ENCODE measurements at regions not wholly inside any gene's neighbourhood (a gene's known extent, or its start where the extent isn't known, plus 50 kb on each side); places are given as distances from the start of the nearest gene placed in this dataset.

- peaks cover 3% of the 10 kb centered on the region for H3K27me3 Mint-ChIP-seq (ENCODE audit: unreplicated experiment)
- peaks cover 48% of the 10 kb centered on the region for H3K4me1 Mint-ChIP-seq (ENCODE audit: low read depth, unreplicated experiment)
- TF ChIP-seq, protein P1, sequence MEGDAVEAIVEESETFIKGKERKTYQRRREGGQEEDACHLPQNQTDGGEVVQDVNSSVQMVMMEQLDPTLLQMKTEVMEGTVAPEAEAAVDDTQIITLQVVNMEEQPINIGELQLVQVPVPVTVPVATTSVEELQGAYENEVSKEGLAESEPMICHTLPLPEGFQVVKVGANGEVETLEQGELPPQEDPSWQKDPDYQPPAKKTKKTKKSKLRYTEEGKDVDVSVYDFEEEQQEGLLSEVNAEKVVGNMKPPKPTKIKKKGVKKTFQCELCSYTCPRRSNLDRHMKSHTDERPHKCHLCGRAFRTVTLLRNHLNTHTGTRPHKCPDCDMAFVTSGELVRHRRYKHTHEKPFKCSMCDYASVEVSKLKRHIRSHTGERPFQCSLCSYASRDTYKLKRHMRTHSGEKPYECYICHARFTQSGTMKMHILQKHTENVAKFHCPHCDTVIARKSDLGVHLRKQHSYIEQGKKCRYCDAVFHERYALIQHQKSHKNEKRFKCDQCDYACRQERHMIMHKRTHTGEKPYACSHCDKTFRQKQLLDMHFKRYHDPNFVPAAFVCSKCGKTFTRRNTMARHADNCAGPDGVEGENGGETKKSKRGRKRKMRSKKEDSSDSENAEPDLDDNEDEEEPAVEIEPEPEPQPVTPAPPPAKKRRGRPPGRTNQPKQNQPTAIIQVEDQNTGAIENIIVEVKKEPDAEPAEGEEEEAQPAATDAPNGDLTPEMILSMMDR (IDR thresholded peaks at IDR 0.05; ENCODE audit: partially characterized antibody, unreplicated experiment), result no peak
- H3K36me3 Mint-ChIP-seq (ENCODE audit: unreplicated experiment), result no peaks in the 10 kb centered on the region
- H3K27ac Mint-ChIP-seq (ENCODE audit: unreplicated experiment), result peak overlapping the region; percentile 96
- DNase-seq, result no peak
- H3K9me3 Mint-ChIP-seq (ENCODE audit: unreplicated experiment), result peaks cover 7% of the 10 kb centered on the region
- peak overlapping the region; percentile 59 for H3K4me3 Mint-ChIP-seq (ENCODE audit: unreplicated experiment)
Measured at GRCh38 chr2:134143568-134143967, 110.3 kb upstream of the MGAT5 start.

GRCh38 chr2:134144081-134144596 is 109.7 kb upstream of the MGAT5 start:
- Mint-ChIP-seq H3K4me1 (ENCODE audit: low read depth, unreplicated experiment) (peaks cover 51% of the 10 kb centered on the region), H3K4me3 (ENCODE audit: unreplicated experiment) (peak overlapping the region; percentile 59), H3K27ac (ENCODE audit: unreplicated experiment) (peak overlapping the region; percentile 96), H3K27me3 (ENCODE audit: unreplicated experiment) (peaks cover 3% of the 10 kb centered on the region), H3K9me3 (ENCODE audit: unreplicated experiment) (peaks cover 7% of the 10 kb centered on the region), H3K36me3 (ENCODE audit: unreplicated experiment) (no peaks in the 10 kb centered on the region)
- TF ChIP-seq, protein P1 (IDR thresholded peaks at IDR 0.05; ENCODE audit: partially characterized antibody, unreplicated experiment), result no peak
- no peak for DNase-seq

DNA sequence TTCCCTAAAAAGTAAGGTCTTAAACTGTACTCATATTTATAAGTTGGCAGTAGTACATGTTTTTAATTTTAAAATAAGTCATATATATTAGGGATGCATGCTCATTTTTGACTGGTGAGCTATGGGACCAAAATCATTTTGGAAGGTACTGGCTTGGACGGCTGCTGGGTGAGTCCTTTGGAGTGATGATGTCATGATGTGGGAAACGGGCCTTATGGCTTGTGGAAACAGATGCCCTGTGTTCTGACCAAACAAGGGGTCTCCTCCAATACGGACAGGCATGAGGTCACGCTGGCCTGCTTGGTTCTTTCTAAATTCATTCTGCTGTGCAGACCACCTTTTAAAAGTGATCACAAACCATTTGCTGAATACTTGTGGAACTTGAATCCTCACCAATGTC is 109.2 kb upstream of the MGAT5 start:
- Mint-ChIP-seq H3K4me1 (ENCODE audit: low read depth, unreplicated experiment) (peaks cover 57% of the 10 kb centered on the region), H3K27ac (ENCODE audit: unreplicated experiment) (peak overlapping the region; percentile 99), H3K4me3 (ENCODE audit: unreplicated experiment) (peak overlapping the region; percentile 58), H3K36me3 (ENCODE audit: unreplicated experiment) (no peaks in the 10 kb centered on the region), H3K27me3 (ENCODE audit: unreplicated experiment) (peaks cover 3% of the 10 kb centered on the region), H3K9me3 (ENCODE audit: unreplicated experiment) (peaks cover 7% of the 10 kb centered on the region)
- TF ChIP-seq, protein P1 (IDR thresholded peaks at IDR 0.05; ENCODE audit: partially characterized antibody, unreplicated experiment), result no peak
- DNase-seq, result no peak

DNA sequence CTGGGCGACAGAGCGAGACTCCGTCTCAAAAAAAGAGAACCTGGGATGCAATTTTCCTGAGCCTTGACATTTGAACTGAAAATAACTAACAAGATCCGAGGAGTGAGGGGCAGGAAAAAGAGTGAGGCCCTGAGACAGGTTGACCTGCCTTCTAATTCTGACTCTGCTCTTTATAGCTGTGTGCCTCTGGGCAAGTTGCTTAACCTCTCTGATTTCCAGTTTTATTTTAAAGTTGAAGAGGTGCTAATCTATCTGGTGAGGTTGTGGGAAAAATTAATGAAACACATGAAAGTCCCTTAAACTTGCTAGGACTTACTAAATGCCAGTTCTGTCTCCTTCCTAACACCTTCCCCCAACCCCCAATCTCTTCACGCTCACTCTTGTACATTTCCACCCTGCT is 108.4 kb upstream of the MGAT5 start:
- Mint-ChIP-seq H3K36me3 (ENCODE audit: unreplicated experiment) (no peaks in the 10 kb centered on the region), H3K4me1 (ENCODE audit: low read depth, unreplicated experiment) (peaks cover 56% of the 10 kb centered on the region), H3K9me3 (ENCODE audit: unreplicated experiment) (peaks cover 7% of the 10 kb centered on the region), H3K27ac (ENCODE audit: unreplicated experiment) (peak overlapping the region; percentile 99), H3K27me3 (ENCODE audit: unreplicated experiment) (peaks cover 3% of the 10 kb centered on the region), H3K4me3 (ENCODE audit: unreplicated experiment) (peak overlapping the region; percentile 47)
- DNase-seq, result no peak
- TF ChIP-seq, protein P1 (IDR thresholded peaks at IDR 0.05; ENCODE audit: partially characterized antibody, unreplicated experiment), result no peak

GRCh38 chr2:134146161-134146560 is 107.7 kb upstream of the MGAT5 start:
- TF ChIP-seq, protein P1 (IDR thresholded peaks at IDR 0.05; ENCODE audit: partially characterized antibody, unreplicated experiment), result no peak
- no peak for DNase-seq
- Mint-ChIP-seq H3K9me3 (ENCODE audit: unreplicated experiment) (peaks cover 7% of the 10 kb centered on the region), H3K4me3 (ENCODE audit: unreplicated experiment) (no peak overlapping the region), H3K4me1 (ENCODE audit: low read depth, unreplicated experiment) (peaks cover 54% of the 10 kb centered on the region), H3K27me3 (ENCODE audit: unreplicated experiment) (peaks cover 3% of the 10 kb centered on the region), H3K36me3 (ENCODE audit: unreplicated experiment) (no peaks in the 10 kb centered on the region), H3K27ac (ENCODE audit: unreplicated experiment) (no peak overlapping the region)

Data from glutamatergic neuron (in vitro differentiated cells).